B cell (primary cell): ENCODE measurements at regions not wholly inside any gene's neighbourhood (a gene's known extent, or its start where the extent isn't known, plus 50 kb on each side); places are given as distances from the start of the nearest gene placed in this dataset.

ENCODE experiments used
- ATAC-seq: fragments of 200-7000 bp; cut with Tn5 transposase; one replicate; pipeline ENCODE4 v1.10.0; 2021; ENCODE audit warnings: low read depth, mild to moderate bottlenecking, moderate number of reproducible peaks, moderate library complexity
- CTCF ChIA-PET: fragments of 350-600 bp; sonication (Branson Sonifier 250); formaldehyde crosslinking; loops from one replicate; lab custom pipeline; 2021; ENCODE audit warnings: antibody characterized with exemption, inconsistent platforms; lab: Charles Lee
- POLR2A ChIA-PET: fragments of 350-600 bp; sonication (Branson Sonifier 250); formaldehyde crosslinking; loops from one replicate; lab custom pipeline; 2021; ENCODE audit warnings: antibody characterized with exemption; lab: Charles Lee
- DNase-seq: peaks from one replicate; pipeline ENCODE4 v3.0.0; 2013
- H2AFZ ChIP-seq: 2 replicates; pipeline ENCODE4 v1.6.1; 2012; ENCODE audit warnings: mild to moderate bottlenecking, low read depth, low read length; ENCODE audit not compliant: insufficient read depth, poor library complexity, severe bottlenecking
- H3K27ac ChIP-seq, 2 donors: 1 replicate in 1 of 2; 2 replicates in 1 of 2; pipeline ENCODE4 v1.5.1; 2012 to 2013; ENCODE audit warnings: low read length in 2 of 2, mild to moderate bottlenecking in 2 of 2, moderate library complexity in 1 of 2
- H3K27me3 ChIP-seq, 4 experiments: fragments of 200-600 bp in 1 of 4; sonication (generic) in 1 of 4; replicated peaks in 1 of 4; 1 replicate in 2 of 4; 2 replicates in 2 of 4; pipeline versions ENCODE4 v1.6.1 to v1.7.0; 2013 to 2016; ENCODE audit warnings: low read length in 3 of 4, mild to moderate bottlenecking in 2 of 4, mixed read lengths in 1 of 4, moderate library complexity in 1 of 4; ENCODE audit not compliant: insufficient read depth in 4 of 4, control insufficient read depth in 3 of 4; ENCODE audit errors: control extremely low read depth in 1 of 4
- H3K36me3 ChIP-seq, 2 experiments: replicated peaks in 1 of 2; 1 replicate in 1 of 2; 2 replicates in 1 of 2; pipeline versions ENCODE4 v1.6.1 to v1.7.1; 2013; ENCODE audit warnings: low read length in 1 of 2; ENCODE audit not compliant: insufficient read depth in 2 of 2, control insufficient read depth in 1 of 2; ENCODE audit errors: control extremely low read depth in 1 of 2, extremely low read depth in 1 of 2
- H3K4me1 ChIP-seq, 2 donors: fragments of 200-600 bp in 1 of 2; sonication (generic) in 1 of 2; 1 replicate in 1 of 2; 2 replicates in 1 of 2; pipeline versions ENCODE4 v1.5.1 to v1.6.1; 2013 to 2017; ENCODE audit warnings: low read length in 2 of 2; ENCODE audit not compliant: control insufficient read depth in 2 of 2, insufficient read depth in 2 of 2
- H3K4me2 ChIP-seq: replicated peaks from 2 replicates; pipeline ENCODE3; 2012; ENCODE audit warnings: mild to moderate bottlenecking, low read depth, low read length; ENCODE audit not compliant: poor library complexity, severe bottlenecking
- H3K4me3 ChIP-seq, 5 experiments: fragments of 200-600 bp in 1 of 5; sonication (generic) in 1 of 5; 1 replicate in 3 of 5; 2 replicates in 2 of 5; pipeline versions ENCODE4 v1.5.1 to v1.7.0; 2011 to 2016; ENCODE audit warnings: low read length in 4 of 5, mild to moderate bottlenecking in 4 of 5, low read depth in 2 of 5, control low read depth in 1 of 5, moderate library complexity in 1 of 5; ENCODE audit not compliant: insufficient read depth in 1 of 5; ENCODE audit errors: control extremely low read depth in 1 of 5, extremely low read depth in 1 of 5
- H3K79me2 ChIP-seq: fragments of 200-600 bp; sonication (generic); one replicate; pipeline ENCODE4 v1.6.0; 2016; ENCODE audit warnings: low read length; ENCODE audit not compliant: control insufficient read depth, insufficient read depth
- H3K9ac ChIP-seq: fragments of 200-600 bp; sonication (generic); 2 replicates; pipeline ENCODE4 v1.6.1; 2017; ENCODE audit warnings: mild to moderate bottlenecking, low read length, moderate library complexity
- H3K9me3 ChIP-seq, 3 donors: one replicate each; pipeline versions ENCODE4 v1.6.1 to v1.7.1; 2013; ENCODE audit warnings: low read length in 2 of 3; ENCODE audit not compliant: control insufficient read depth in 2 of 3, insufficient read depth in 1 of 3; ENCODE audit errors: control extremely low read depth in 1 of 3
- H4K20me1 ChIP-seq: 2 replicates; pipeline ENCODE4 v1.6.0; 2012; ENCODE audit warnings: mild to moderate bottlenecking, low read length; ENCODE audit not compliant: insufficient read depth, control insufficient read depth, poor library complexity, severe bottlenecking
- H3K27ac Mint-ChIP-seq: one replicate; pipeline ENCODE4 v1.8.0; 2021; ENCODE audit warnings: mixed read lengths
- H3K27me3 Mint-ChIP-seq: one replicate; pipeline ENCODE4 v1.8.0; 2021; ENCODE audit warnings: mixed read lengths
- H3K4me1 Mint-ChIP-seq: one replicate; pipeline ENCODE4 v1.8.0; 2021; ENCODE audit warnings: mixed read lengths
- H3K4me3 Mint-ChIP-seq: one replicate; pipeline ENCODE4 v1.8.0; 2021; ENCODE audit warnings: mixed read lengths
- H3K9me3 Mint-ChIP-seq: one replicate; pipeline ENCODE4 v1.8.0; 2022; ENCODE audit warnings: mixed read lengths; ENCODE audit not compliant: insufficient read depth
- CTCF ChIP-seq: fragments of 200-600 bp; IDR thresholded peaks from one replicate; pipeline ENCODE4 v1.8.0; 2022; ENCODE audit warnings: antibody characterized with exemption, mild to moderate bottlenecking
- EZH2 ChIP-seq: IDR thresholded peaks from 2 replicates; pipeline ENCODE4 v1.6.1; 2012; ENCODE audit warnings: borderline replicate concordance, low read depth, mild to moderate bottlenecking, moderate library complexity, low read length; ENCODE audit not compliant: insufficient read depth, poor library complexity, severe bottlenecking
- WGBS: methylation state at CpG from one replicate; pipeline ENCODE4 v1.1.5; 2013; ENCODE audit warnings: missing lambda C conversion rate; ENCODE audit not compliant: insufficient coverage; 5-methylcytosine and 5-hydroxymethylcytosine counted together
- intact Hi-C: fragments of 100-400 bp; cut with micrococcal nuclease; formaldehyde crosslinking; loops from one replicate; pipeline ENCODE4 v1.10.0; 2022

DNA sequence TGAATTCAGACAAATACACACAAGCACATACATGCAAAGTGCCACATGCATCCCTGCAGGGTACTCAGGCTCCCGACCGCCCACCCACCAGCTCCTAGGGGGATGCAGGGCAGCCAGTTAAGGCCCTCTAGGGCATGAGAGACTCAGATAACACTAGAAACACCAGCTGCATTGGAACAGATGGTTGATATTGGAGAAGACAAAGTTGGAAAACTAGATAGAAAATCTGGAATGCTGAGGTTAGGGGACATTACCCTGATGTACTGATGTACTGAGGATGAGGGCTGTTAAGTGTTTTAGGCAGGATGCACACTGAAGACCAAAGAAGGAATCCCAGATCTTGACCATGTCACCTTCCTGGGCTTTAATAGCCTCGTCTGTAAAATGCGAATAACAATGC is 134.6 kb upstream of the ECI2 start:
- H3K4me1 Mint-ChIP-seq = no peaks in the 10 kb centered on the region
- DNase-seq (no peak), ATAC-seq (no peak)
- ChIA-PET POLR2A (no interaction called here), CTCF (no interaction called here)
- no peak overlapping the region for H3K4me2 ChIP-seq
- WGBS = 100% methylated on average over 2 of the region's 4 CpGs
- no peaks in the 10 kb centered on the region for H3K4me1 ChIP-seq
- H3K9ac ChIP-seq = no peak overlapping the region
- no peaks in the 10 kb centered on the region for H3K79me2 ChIP-seq
- no peak overlapping the region for H3K27ac Mint-ChIP-seq
- H3K9me3 ChIP-seq = no peaks in the 10 kb centered on the region
- H3K9me3 Mint-ChIP-seq = no peaks in the 10 kb centered on the region
- peaks cover 18% of the 10 kb centered on the region for H3K27me3 Mint-ChIP-seq
- no peak overlapping the region for H3K4me3 Mint-ChIP-seq
- TF ChIP-seq CTCF = no peak
- TF ChIP-seq EZH2 = no peak
- no peak overlapping the region for H3K27ac ChIP-seq
- no peaks in the 10 kb centered on the region for H3K27me3 ChIP-seq
- no peaks in the 10 kb centered on the region for H3K36me3 ChIP-seq
- intact Hi-C loops = no loop called here
- H2AFZ ChIP-seq = no peak overlapping the region
- no peaks in the 10 kb centered on the region for H4K20me1 ChIP-seq
- no peak overlapping the region for H3K4me3 ChIP-seq

DNA sequence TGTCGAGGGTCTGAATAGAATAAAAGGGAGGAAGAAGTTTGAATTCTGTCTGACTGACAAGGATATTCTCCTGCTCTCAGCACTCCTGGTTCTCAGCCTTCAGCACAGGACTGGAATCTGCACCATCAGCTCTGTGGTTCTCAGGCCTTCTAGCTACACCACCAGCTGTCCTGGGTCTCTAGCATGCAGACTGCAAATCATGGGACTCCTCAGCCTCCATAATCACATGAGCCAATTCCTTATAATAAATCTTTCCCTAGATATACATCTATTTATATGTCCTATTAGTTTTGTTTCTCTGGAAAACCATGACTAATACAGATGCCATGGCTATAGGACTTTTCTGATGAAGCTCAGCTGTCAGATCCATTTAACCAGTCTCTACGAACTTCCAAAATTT is 132.8 kb upstream of the ECI2 start:
- Histone ChIP-seq H3K36me3 (no peaks in the 10 kb centered on the region), H4K20me1 (no peaks in the 10 kb centered on the region), H3K27ac (no peak overlapping the region), H3K27me3 (no peaks in the 10 kb centered on the region), H2AFZ (no peak overlapping the region), H3K9ac (no peak overlapping the region), H3K4me3 (no peak overlapping the region), H3K4me2 (no peak overlapping the region), H3K4me1 (no peaks in the 10 kb centered on the region), H3K9me3 (no peaks in the 10 kb centered on the region), H3K79me2 (no peaks in the 10 kb centered on the region)
- no peak for DNase-seq
- Mint-ChIP-seq H3K27ac (no peak overlapping the region), H3K4me3 (no peak overlapping the region), H3K4me1 (no peaks in the 10 kb centered on the region), H3K9me3 (no peaks in the 10 kb centered on the region), H3K27me3 (peaks cover 23% of the 10 kb centered on the region)
- CTCF ChIA-PET = no interaction called here
- POLR2A ChIA-PET = no interaction called here
- WGBS = 89% methylated on average over 1 of the region's 2 CpGs
- intact Hi-C loops = no loop called here
- TF ChIP-seq CTCF (no peak), EZH2 (no peak)
- no peak for ATAC-seq
